ENCODE measurements at regions not wholly inside any gene's neighbourhood (a gene's known extent, or its start where the extent isn't known, plus 50 kb on each side); places are given as distances from the start of the nearest gene placed in this dataset.

- Histone ChIP-seq H4K20me1 (ENCODE audit: insufficient read depth, low read length) (no peaks in the 10 kb centered on the region), H3K4me2 (ENCODE audit: insufficient read depth, low read length) (no peak overlapping the region), H3K4me1 (ENCODE audit: insufficient read depth, low read length) (no peaks in the 10 kb centered on the region), H3K9me3 (ENCODE audit: insufficient read depth, low read length, severe bottlenecking) (no peaks in the 10 kb centered on the region), H3K27ac (ENCODE audit: low read length) (no peak overlapping the region), H2AFZ (ENCODE audit: low read depth, low read length) (no peak overlapping the region), H3K36me3 (ENCODE audit: insufficient read depth, low read length) (no peaks in the 10 kb centered on the region), H3K4me3 (ENCODE audit: low read depth in 1 of 2, low read length in 2 of 2) (no peak overlapping the region), H3K27me3 (ENCODE audit: insufficient read depth, low read length, poor library complexity) (no peaks in the 10 kb centered on the region), H3K9ac (ENCODE audit: low read depth, low read length) (no peak overlapping the region), H3K79me2 (ENCODE audit: insufficient read depth, low read length) (no peaks in the 10 kb centered on the region)
- DNase-seq (no peak), ATAC-seq (ENCODE audit: insufficient read depth, low read depth) (no peak)
- TF ChIP-seq, protein P1, sequence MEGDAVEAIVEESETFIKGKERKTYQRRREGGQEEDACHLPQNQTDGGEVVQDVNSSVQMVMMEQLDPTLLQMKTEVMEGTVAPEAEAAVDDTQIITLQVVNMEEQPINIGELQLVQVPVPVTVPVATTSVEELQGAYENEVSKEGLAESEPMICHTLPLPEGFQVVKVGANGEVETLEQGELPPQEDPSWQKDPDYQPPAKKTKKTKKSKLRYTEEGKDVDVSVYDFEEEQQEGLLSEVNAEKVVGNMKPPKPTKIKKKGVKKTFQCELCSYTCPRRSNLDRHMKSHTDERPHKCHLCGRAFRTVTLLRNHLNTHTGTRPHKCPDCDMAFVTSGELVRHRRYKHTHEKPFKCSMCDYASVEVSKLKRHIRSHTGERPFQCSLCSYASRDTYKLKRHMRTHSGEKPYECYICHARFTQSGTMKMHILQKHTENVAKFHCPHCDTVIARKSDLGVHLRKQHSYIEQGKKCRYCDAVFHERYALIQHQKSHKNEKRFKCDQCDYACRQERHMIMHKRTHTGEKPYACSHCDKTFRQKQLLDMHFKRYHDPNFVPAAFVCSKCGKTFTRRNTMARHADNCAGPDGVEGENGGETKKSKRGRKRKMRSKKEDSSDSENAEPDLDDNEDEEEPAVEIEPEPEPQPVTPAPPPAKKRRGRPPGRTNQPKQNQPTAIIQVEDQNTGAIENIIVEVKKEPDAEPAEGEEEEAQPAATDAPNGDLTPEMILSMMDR (IDR thresholded peaks at IDR 0.05; ENCODE audit: borderline replicate concordance, extremely low read depth, low read length, poor library complexity, severe bottlenecking), result no peak
- no peak for TF ChIP-seq EZH2 (IDR thresholded peaks at IDR 0.05; ENCODE audit: borderline replicate concordance, low read depth, low read length, severe bottlenecking)
These were observed 158.5 kb downstream of the BTBD3 start for GRCh38 chr20:12076200-12076599.

GRCh38 chr20:12077875-12078274 lies 160.2 kb downstream of the BTBD3 start:
- Histone ChIP-seq H3K36me3 (ENCODE audit: insufficient read depth, low read length) (no peaks in the 10 kb centered on the region), H3K4me3 (ENCODE audit: low read depth in 1 of 2, low read length in 2 of 2) (no peak overlapping the region), H3K27me3 (ENCODE audit: insufficient read depth, low read length, poor library complexity) (no peaks in the 10 kb centered on the region), H3K9me3 (ENCODE audit: insufficient read depth, low read length, severe bottlenecking) (no peaks in the 10 kb centered on the region), H4K20me1 (ENCODE audit: insufficient read depth, low read length) (no peaks in the 10 kb centered on the region), H3K4me1 (ENCODE audit: insufficient read depth, low read length) (no peaks in the 10 kb centered on the region), H2AFZ (ENCODE audit: low read depth, low read length) (no peak overlapping the region), H3K9ac (ENCODE audit: low read depth, low read length) (no peak overlapping the region), H3K79me2 (ENCODE audit: insufficient read depth, low read length) (no peaks in the 10 kb centered on the region), H3K27ac (ENCODE audit: low read length) (no peak overlapping the region), H3K4me2 (ENCODE audit: insufficient read depth, low read length) (no peak overlapping the region)
- DNase-seq (no peak), ATAC-seq (ENCODE audit: insufficient read depth, low read depth) (no peak)
- TF ChIP-seq, protein P1 (IDR thresholded peaks at IDR 0.05; ENCODE audit: borderline replicate concordance, extremely low read depth, low read length, poor library complexity, severe bottlenecking), result no peak
- no peak for TF ChIP-seq EZH2 (IDR thresholded peaks at IDR 0.05; ENCODE audit: borderline replicate concordance, low read depth, low read length, severe bottlenecking)

DNA sequence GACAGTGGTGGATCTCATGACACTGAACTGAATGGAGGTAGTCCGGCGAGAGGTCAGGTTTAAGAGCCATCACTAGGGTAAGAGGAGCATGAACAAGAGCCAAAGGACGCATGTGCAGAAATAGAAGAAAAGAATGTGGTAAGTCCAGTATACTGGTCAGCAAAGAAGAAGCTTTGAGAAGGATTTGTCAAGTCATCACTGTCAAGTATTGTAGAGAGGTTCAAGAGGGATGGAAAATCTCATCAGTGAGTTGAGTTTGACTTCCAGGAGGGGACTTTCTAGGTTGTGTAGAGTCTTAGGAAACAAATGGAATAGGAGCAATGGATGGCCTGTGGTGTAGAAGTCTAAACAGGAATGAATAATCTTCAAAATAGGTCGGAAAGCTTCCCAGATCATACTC lies 161.8 kb downstream of the BTBD3 start:
- no peak overlapping the region for H3K4me2 ChIP-seq (ENCODE audit: insufficient read depth, low read length)
- H3K4me3 ChIP-seq (ENCODE audit: low read depth in 1 of 2, low read length in 2 of 2), result no peak overlapping the region
- DNase-seq (no peak), ATAC-seq (ENCODE audit: insufficient read depth, low read depth) (no peak)
- H4K20me1 ChIP-seq (ENCODE audit: insufficient read depth, low read length), result no peaks in the 10 kb centered on the region
- no peak overlapping the region for H3K27ac ChIP-seq (ENCODE audit: low read length)
- no peaks in the 10 kb centered on the region for H3K79me2 ChIP-seq (ENCODE audit: insufficient read depth, low read length)
- no peaks in the 10 kb centered on the region for H3K36me3 ChIP-seq (ENCODE audit: insufficient read depth, low read length)
- no peaks in the 10 kb centered on the region for H3K9me3 ChIP-seq (ENCODE audit: insufficient read depth, low read length, severe bottlenecking)
- H3K4me1 ChIP-seq (ENCODE audit: insufficient read depth, low read length), result no peaks in the 10 kb centered on the region
- H3K27me3 ChIP-seq (ENCODE audit: insufficient read depth, low read length, poor library complexity), result no peaks in the 10 kb centered on the region
- H3K9ac ChIP-seq (ENCODE audit: low read depth, low read length), result no peak overlapping the region
- TF ChIP-seq EZH2 (IDR thresholded peaks at IDR 0.05; ENCODE audit: borderline replicate concordance, low read depth, low read length, severe bottlenecking), result no peak
- TF ChIP-seq, protein P1 (IDR thresholded peaks at IDR 0.05; ENCODE audit: borderline replicate concordance, extremely low read depth, low read length, poor library complexity, severe bottlenecking), result no peak
- no peak overlapping the region for H2AFZ ChIP-seq (ENCODE audit: low read depth, low read length)

GRCh38 chr20:12083269-12083668 lies 165.6 kb downstream of the BTBD3 start:
- Histone ChIP-seq H4K20me1 (ENCODE audit: insufficient read depth, low read length) (0 out of 2 replicates have a peak, but pooled peaks cover 3% of the 10 kb centered on the region), H3K9ac (ENCODE audit: low read depth, low read length) (no peak overlapping the region), H2AFZ (ENCODE audit: low read depth, low read length) (no peak overlapping the region), H3K36me3 (ENCODE audit: insufficient read depth, low read length) (no peaks in the 10 kb centered on the region), H3K79me2 (ENCODE audit: insufficient read depth, low read length) (no peaks in the 10 kb centered on the region), H3K4me1 (ENCODE audit: insufficient read depth, low read length) (no peaks in the 10 kb centered on the region), H3K27me3 (ENCODE audit: insufficient read depth, low read length, poor library complexity) (no peaks in the 10 kb centered on the region), H3K4me2 (ENCODE audit: insufficient read depth, low read length) (no peak overlapping the region), H3K9me3 (ENCODE audit: insufficient read depth, low read length, severe bottlenecking) (no peaks in the 10 kb centered on the region), H3K4me3 (ENCODE audit: low read depth in 1 of 2, low read length in 2 of 2) (no peak overlapping the region), H3K27ac (ENCODE audit: low read length) (no peak overlapping the region)
- ATAC-seq (ENCODE audit: insufficient read depth, low read depth) (no peak), DNase-seq (no peak)
- TF ChIP-seq, protein P1 (IDR thresholded peaks at IDR 0.05; ENCODE audit: borderline replicate concordance, extremely low read depth, low read length, poor library complexity, severe bottlenecking), result no peak
- no peak for TF ChIP-seq EZH2 (IDR thresholded peaks at IDR 0.05; ENCODE audit: borderline replicate concordance, low read depth, low read length, severe bottlenecking)
